ENCODE measurements at regions not wholly inside any gene's neighbourhood (a gene's known extent, or its start where the extent isn't known, plus 50 kb on each side); places are given as distances from the start of the nearest gene placed in this dataset.

GRCh38 chrX:38992441-38993096 is 191.3 kb downstream of the MID1IP1 start:
- DNase-seq: no peak

- no peak for DNase-seq
Observed at GRCh38 chrX:38993500-38993899, 192.2 kb downstream of the MID1IP1 start.

GRCh38 chrX:38999099-38999498 is 197.8 kb downstream of the MID1IP1 start:
- DNase-seq: no peak

- DNase-seq: no peak
Observed at GRCh38 chrX:38999967-39000745, 198.9 kb downstream of the MID1IP1 start.

GRCh38 chrX:39000802-39001201 is 199.5 kb downstream of the MID1IP1 start:
- no peak for DNase-seq

- no peak for DNase-seq
Observed at GRCh38 chrX:39002466-39002865, 201.2 kb downstream of the MID1IP1 start.

- no peak for DNase-seq
Observed at GRCh38 chrX:39008549-39008948, 207.3 kb downstream of the MID1IP1 start.

- no peak for DNase-seq
Observed at GRCh38 chrX:39011454-39012221, 210.4 kb downstream of the MID1IP1 start.

GRCh38 chrX:39012621-39013111 is 211.4 kb downstream of the MID1IP1 start:
- no peak for DNase-seq

GRCh38 chrX:39016556-39016955 is 215.3 kb downstream of the MID1IP1 start:
- no peak for DNase-seq

- no peak for DNase-seq
Observed at GRCh38 chrX:39017077-39017476, 215.8 kb downstream of the MID1IP1 start.

- DNase-seq: no peak
Observed at GRCh38 chrX:39017716-39018115, 216.5 kb downstream of the MID1IP1 start.

- no peak for DNase-seq
Observed at GRCh38 chrX:39018541-39018940, 217.3 kb downstream of the MID1IP1 start.

GRCh38 chrX:39019056-39019455 is 217.8 kb downstream of the MID1IP1 start:
- no peak for DNase-seq

GRCh38 chrX:39020051-39020669 is 218.9 kb downstream of the MID1IP1 start:
- DNase-seq: no peak

GRCh38 chrX:39022106-39022505 is 220.8 kb downstream of the MID1IP1 start:
- no peak for DNase-seq

GRCh38 chrX:39029221-39029620 is 228.0 kb downstream of the MID1IP1 start:
- DNase-seq: no peak

GRCh38 chrX:39030636-39031035 is 229.4 kb downstream of the MID1IP1 start:
- no peak for DNase-seq

- no peak for DNase-seq
Observed at GRCh38 chrX:39039890-39040289, 238.6 kb downstream of the MID1IP1 start.

- no peak for DNase-seq
Observed at GRCh38 chrX:39043838-39044550, 242.7 kb downstream of the MID1IP1 start.

GRCh38 chrX:39047174-39047573 is 245.9 kb downstream of the MID1IP1 start:
- DNase-seq: no peak

- DNase-seq: no peak
Observed at GRCh38 chrX:39049975-39050374, 248.7 kb downstream of the MID1IP1 start.
